Upper lobe of left lung (tissue), 4 donors: ENCODE measurements at regions not wholly inside any gene's neighbourhood (a gene's known extent, or its start where the extent isn't known, plus 50 kb on each side); places are given as distances from the start of the nearest gene placed in this dataset.
"Not testable (repeated sequence)": the region's sequence is repeated elsewhere in the genome, so short reads cannot be mapped to it uniquely, and the experiment has no call there.

Source experiments
- CTCF ChIP-seq, 6 experiments: fragments of 450-650 bp in 4 of 6; fragments of 200-600 bp in 2 of 6; sonication (generic) in 2 of 6; IDR thresholded peaks; one replicate each; pipeline ENCODE4 v1.5.1; 2016 to 2019; ENCODE audit warnings: antibody characterized with exemption in 6 of 6
- POLR2A ChIP-seq, 4 donors: fragments of 450-650 bp; IDR thresholded peaks; one replicate each; pipeline ENCODE4 v1.5.1; 2016 to 2017; ENCODE audit warnings: antibody characterized with exemption in 4 of 4, mild to moderate bottlenecking in 2 of 4
- POLR2AphosphoS5 ChIP-seq, 2 donors: sonication (generic); formaldehyde crosslinking; IDR thresholded peaks; one replicate each; pipeline ENCODE4 v1.5.1; 2017; ENCODE audit warnings: antibody characterized with exemption in 2 of 2

- TF ChIP-seq CTCF, POLR2AphosphoS5, POLR2A (IDR thresholded peaks at IDR 0.05): not testable (repeated sequence)
Observed at GRCh38 chr15:98097986-98098385, 137.5 kb downstream of the ARRDC4 start.
